Neutrophil (primary cell): ENCODE measurements at regions not wholly inside any gene's neighbourhood (a gene's known extent, or its start where the extent isn't known, plus 50 kb on each side); places are given as distances from the start of the nearest gene placed in this dataset.

ENCODE experiments used
- H3K27ac ChIP-seq: fragments of 200-600 bp; sonication (generic); 2 replicates; pipeline ENCODE4 v1.5.1; 2016; ENCODE audit warnings: mild to moderate bottlenecking, moderate library complexity
- H3K27me3 ChIP-seq: fragments of 200-600 bp; sonication (generic); 2 replicates; pipeline ENCODE4 v1.6.0; 2016; ENCODE audit warnings: mild to moderate bottlenecking
- H3K36me3 ChIP-seq: fragments of 200-600 bp; sonication (generic); 2 replicates; pipeline ENCODE4 v1.5.1; 2017
- H3K4me1 ChIP-seq, 2 experiments: fragments of 200-600 bp in 1 of 2; sonication (generic) in 1 of 2; 1 replicate in 1 of 2; 2 replicates in 1 of 2; pipeline versions ENCODE4 v1.5.1 to v1.6.1; 2013 to 2016; ENCODE audit warnings: low read depth in 1 of 2, low read length in 1 of 2, mild to moderate bottlenecking in 1 of 2, moderate library complexity in 1 of 2; ENCODE audit not compliant: control insufficient read depth in 1 of 2, insufficient read depth in 1 of 2
- H3K4me3 ChIP-seq, 2 experiments: fragments of 200-600 bp in 1 of 2; sonication (generic) in 1 of 2; 1 replicate in 1 of 2; 2 replicates in 1 of 2; pipeline ENCODE4 v1.5.1; 2013 to 2016; ENCODE audit warnings: low read depth in 1 of 2, low read length in 1 of 2, mild to moderate bottlenecking in 1 of 2, moderate library complexity in 1 of 2
- H3K9me3 ChIP-seq: fragments of 200-600 bp; sonication (generic); 2 replicates; pipeline ENCODE4 v1.5.1; 2016
- CTCF ChIP-seq: fragments of 200-600 bp; sonication (generic); IDR thresholded peaks from 2 replicates; pipeline ENCODE4 v1.5.1; 2016; ENCODE audit warnings: antibody characterized with exemption

GRCh38 chr1:201696217-201696761 lies 132.7 kb upstream of the IPO9 start:
- Histone ChIP-seq H3K27me3 (no peaks in the 10 kb centered on the region), H3K4me1 (no peaks in the 10 kb centered on the region), H3K27ac (no peak overlapping the region), H3K36me3 (no peaks in the 10 kb centered on the region), H3K9me3 (no peaks in the 10 kb centered on the region), H3K4me3 (no peak overlapping the region)
- TF ChIP-seq CTCF, result no peak

DNA sequence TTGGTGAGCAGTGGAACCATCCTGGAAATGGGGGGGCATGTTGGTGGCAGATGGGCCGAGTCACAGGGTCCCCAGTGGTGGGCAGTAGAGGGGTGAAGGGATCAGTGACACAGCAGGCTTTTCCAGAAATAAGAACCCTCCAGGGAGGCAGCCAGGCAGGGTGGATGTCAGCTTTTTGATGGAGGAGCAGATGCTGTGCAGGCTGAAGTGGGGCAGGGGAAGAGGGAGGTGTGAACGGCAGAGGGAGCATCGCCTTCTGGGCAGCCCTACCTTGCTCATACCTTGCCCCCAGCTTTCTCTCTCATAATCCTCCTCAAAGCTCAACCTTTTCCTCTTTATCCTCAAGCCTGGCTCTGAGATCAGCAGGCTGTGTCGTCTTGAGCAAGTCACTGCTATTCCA lies 131.8 kb upstream of the IPO9 start:
- H3K27me3 ChIP-seq, result no peaks in the 10 kb centered on the region
- no peak overlapping the region for H3K4me3 ChIP-seq
- H3K36me3 ChIP-seq, result no peaks in the 10 kb centered on the region
- no peak for TF ChIP-seq CTCF
- no peaks in the 10 kb centered on the region for H3K9me3 ChIP-seq
- no peaks in the 10 kb centered on the region for H3K4me1 ChIP-seq
- no peak overlapping the region for H3K27ac ChIP-seq

DNA sequence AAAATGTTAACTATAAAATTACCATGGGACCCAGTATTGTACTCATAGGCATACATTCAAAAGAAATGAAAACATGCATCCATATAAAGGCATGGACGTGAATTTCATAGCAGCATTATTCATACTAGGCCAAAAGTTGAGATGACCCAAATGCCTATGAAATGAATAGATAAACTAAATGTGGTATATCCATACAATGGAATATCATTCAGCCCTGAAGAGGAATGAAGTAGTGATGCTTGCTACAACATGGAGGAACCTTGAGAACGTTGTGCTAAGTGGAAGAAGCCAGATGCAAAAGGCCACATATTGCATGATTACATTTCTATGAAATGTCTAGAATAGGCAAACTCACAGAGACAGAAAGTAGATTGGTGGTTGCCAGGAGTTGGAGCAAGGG lies 127.1 kb upstream of the IPO9 start:
- no peaks in the 10 kb centered on the region for H3K36me3 ChIP-seq
- no peak overlapping the region for H3K27ac ChIP-seq
- H3K9me3 ChIP-seq, result no peaks in the 10 kb centered on the region
- no peaks in the 10 kb centered on the region for H3K4me1 ChIP-seq
- TF ChIP-seq CTCF, result no peak
- H3K27me3 ChIP-seq, result no peaks in the 10 kb centered on the region
- H3K4me3 ChIP-seq, result no peak overlapping the region

GRCh38 chr1:201702936-201703335 lies 126.0 kb upstream of the IPO9 start:
- TF ChIP-seq CTCF, result no peak
- no peak overlapping the region for H3K4me3 ChIP-seq
- no peaks in the 10 kb centered on the region for H3K27me3 ChIP-seq
- no peaks in the 10 kb centered on the region for H3K9me3 ChIP-seq
- H3K36me3 ChIP-seq, result no peaks in the 10 kb centered on the region
- H3K27ac ChIP-seq, result no peak overlapping the region
- no peaks in the 10 kb centered on the region for H3K4me1 ChIP-seq

DNA sequence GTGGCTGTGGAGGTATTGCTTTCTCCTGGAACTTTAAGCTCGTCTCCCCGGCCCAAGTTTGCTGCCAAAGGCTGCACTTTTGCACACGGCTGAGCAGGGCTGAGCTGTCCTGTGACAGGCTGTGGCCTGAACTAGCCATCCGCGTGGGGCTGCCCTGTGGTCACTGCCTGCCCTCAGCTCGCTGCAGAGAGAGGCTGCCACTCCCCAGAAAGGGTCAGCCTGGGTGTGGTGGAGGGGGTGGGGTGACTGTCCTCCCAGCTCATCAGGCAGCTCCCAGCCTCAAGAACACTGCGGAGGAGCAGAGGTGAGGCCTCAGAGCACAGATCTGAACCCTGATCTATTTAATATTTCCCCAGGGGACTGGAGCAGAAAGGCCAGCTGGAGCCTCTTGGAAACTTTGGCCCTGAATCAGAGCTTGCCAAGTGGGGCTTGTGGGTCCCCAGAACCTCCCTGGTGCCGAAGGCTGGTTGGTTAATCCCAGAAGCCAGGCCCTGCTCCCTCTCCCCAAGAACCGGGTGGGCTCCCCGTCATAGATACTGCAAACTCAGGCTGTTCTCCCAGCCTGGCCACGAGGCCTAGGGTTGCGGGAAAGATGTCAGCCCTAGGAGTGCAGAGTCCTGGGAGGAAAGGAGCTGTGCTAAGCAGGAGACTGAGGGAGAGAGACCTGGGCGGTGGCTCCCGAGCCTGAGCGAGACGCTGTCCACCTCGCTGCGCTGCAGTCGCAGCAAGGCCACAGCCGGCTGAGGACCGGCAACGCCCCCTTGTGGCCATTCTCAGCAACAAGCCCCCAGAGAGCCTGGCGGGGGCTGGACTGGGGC lies 125.1 kb upstream of the IPO9 start:
- Histone ChIP-seq H3K4me1 (no peaks in the 10 kb centered on the region), H3K27me3 (no peaks in the 10 kb centered on the region), H3K9me3 (no peaks in the 10 kb centered on the region), H3K27ac (no peak overlapping the region), H3K4me3 (no peak overlapping the region), H3K36me3 (no peaks in the 10 kb centered on the region)
- peak; percentile 80 for TF ChIP-seq CTCF
